ENCODE measurements at regions not wholly inside any gene's neighbourhood (a gene's known extent, or its start where the extent isn't known, plus 50 kb on each side); places are given as distances from the start of the nearest gene placed in this dataset.

- Histone ChIP-seq H3K27ac (ENCODE audit: low read depth, low read length) (no peak overlapping the region), H3K9me2 (ENCODE audit: insufficient read depth) (no peaks in the 10 kb centered on the region), H4K20me1 (ENCODE audit: insufficient read depth) (no peaks in the 10 kb centered on the region), H2AFZ (ENCODE audit: low read depth, low read length, poor library complexity, severe bottlenecking) (no peak overlapping the region), H3K4me1 (ENCODE audit: control insufficient read depth in 1 of 2, insufficient read depth in 2 of 2, low read length in 2 of 2) (no peaks in the 10 kb centered on the region), H3K27me3 (ENCODE audit: insufficient read depth, low read length) (no peaks in the 10 kb centered on the region), H3K36me3 (ENCODE audit: control insufficient read depth in 1 of 2, insufficient read depth in 2 of 2, low read length in 2 of 2) (no peaks in the 10 kb centered on the region), H3K9me3 (ENCODE audit: control insufficient read depth in 1 of 2, insufficient read depth in 1 of 2, low read depth in 1 of 2, low read length in 2 of 2) (peaks cover 0 to 4% of the 10 kb centered on the region in 2 experiments; a peak in 2 of 4 replicates), H3K4me2 (ENCODE audit: low read length) (no peak overlapping the region), H3K79me2 (ENCODE audit: insufficient read depth, low read length) (no peaks in the 10 kb centered on the region), H3K4me3 (replicated peaks in 1 of 2; ENCODE audit: low read depth in 1 of 2, low read length in 2 of 2) (no peak overlapping the region), H3K9ac (ENCODE audit: low read length) (no peak overlapping the region)
- intact Hi-C loops (cut with micrococcal nuclease) = no loop called here
- BruUV-seq (replicated peaks) = no TSS peak
- DNase-seq (ENCODE audit: low read depth, low spot score) = no peak
- ChIA-PET RAD21 (ENCODE audit: low non-redundant PET in 1 of 2, low total read pairs in 2 of 2, uncharacterized antibody in 2 of 2, unreplicated experiment in 2 of 2) (no interaction called here), CTCF (no interaction called here), POLR2A (no interaction called here)
- ATAC-seq = no peak
- TF ChIP-seq SIN3A (IDR thresholded peaks at IDR 0.05; ENCODE audit: low read depth) (no peak), YY1 (IDR thresholded peaks at IDR 0.05; ENCODE audit: extremely low read depth, insufficient replicate concordance, low read depth, low read length) (no peak), EGR1 (IDR thresholded peaks at IDR 0.05; ENCODE audit: low read depth) (no peak), RAD21 (IDR thresholded peaks at IDR 0.05; ENCODE audit: low read depth) (no peak), CTCF (IDR thresholded peaks at IDR 0.05 in 2 of 3, conservative IDR thresholded peaks at IDR 0.05 in 1 of 3; ENCODE audit: borderline replicate concordance in 1 of 3, insufficient read depth in 1 of 3, low read depth in 2 of 3, low read length in 2 of 3) (no peak), ATF3 (IDR thresholded peaks at IDR 0.05) (no peak), POLR2AphosphoS5 (IDR thresholded peaks at IDR 0.05; ENCODE audit: low read depth, low read length) (no peak), ELF1 (IDR thresholded peaks at IDR 0.05; ENCODE audit: borderline replicate concordance, low read depth) (no peak), MAX (IDR thresholded peaks at IDR 0.05) (no peak)
Observed at GRCh38 chr2:22798386-22798785, 586.6 kb upstream of the KLHL29 start.
